SK-N-MC (cell line): ENCODE measurements at regions not wholly inside any gene's neighbourhood (a gene's known extent, or its start where the extent isn't known, plus 50 kb on each side); places are given as distances from the start of the nearest gene placed in this dataset.

Experiments
- DNase-seq: peaks from one replicate; pipeline ENCODE4 v3.0.0-alpha.2; 2011; ENCODE audit warnings: low read depth, low spot score
- H3K27ac ChIP-seq: fragments of 200-600 bp; sonication (generic); 2 replicates; pipeline ENCODE4 v1.5.1; 2016; ENCODE audit warnings: mixed run types
- H3K36me3 ChIP-seq: fragments of 200-600 bp; sonication (generic); 2 replicates; pipeline ENCODE4 v1.6.1; 2017; ENCODE audit warnings: antibody characterized with exemption, low read length, mixed read lengths; ENCODE audit not compliant: insufficient read depth
- H3K4me3 ChIP-seq: fragments of 200-600 bp; sonication (generic); 2 replicates; pipeline ENCODE4 v1.5.1; 2016
- H3K9ac ChIP-seq: fragments of 200-600 bp; sonication (generic); 2 replicates; pipeline ENCODE4 v1.8.0; 2017; ENCODE audit warnings: mixed run types, mixed read lengths; ENCODE audit not compliant: insufficient read length
- H3K9me3 ChIP-seq: fragments of 200-600 bp; sonication (generic); 2 replicates; pipeline ENCODE4 v1.6.1; 2017; ENCODE audit warnings: low read depth, mild to moderate bottlenecking, antibody characterized with exemption, low read length, moderate library complexity, mixed read lengths
- EZH2 ChIP-seq: fragments of 200-600 bp; sonication (generic); IDR thresholded peaks from one replicate; pipeline ENCODE4 v1.6.1; 2017; ENCODE audit warnings: antibody characterized with exemption
- FOXP2 ChIP-seq: optimal IDR thresholded peaks from 2 replicates; pipeline ENCODE3; 2011; ENCODE audit warnings: mild to moderate bottlenecking, moderate library complexity; ENCODE audit not compliant: insufficient read depth; ENCODE audit errors: extremely low read length, control extremely low read depth
- POLR2AphosphoS5 ChIP-seq: IDR thresholded peaks from 2 replicates; pipeline ENCODE4 v1.6.1; 2012; ENCODE audit warnings: mild to moderate bottlenecking, low read depth, low read length, borderline replicate concordance

GRCh38 chr14:26180221-26180620 is 417.6 kb downstream of the NOVA1 start:
- Histone ChIP-seq H3K4me3 (no peak overlapping the region), H3K36me3 (no peaks in the 10 kb centered on the region), H3K9me3 (no peaks in the 10 kb centered on the region), H3K27ac (no peak overlapping the region), H3K9ac (no peak overlapping the region)
- TF ChIP-seq POLR2AphosphoS5 (no peak), EZH2 (no peak), FOXP2 (no peak)
- DNase-seq: no peak

- TF ChIP-seq EZH2 (no peak), POLR2AphosphoS5 (no peak)
- no peaks in the 10 kb centered on the region for H3K36me3 ChIP-seq
- DNase-seq: no peak
- H3K9me3 ChIP-seq: no peaks in the 10 kb centered on the region
- no peak overlapping the region for H3K27ac ChIP-seq
- H3K9ac ChIP-seq: no peak overlapping the region
- H3K4me3 ChIP-seq: no peak overlapping the region
These were observed 422.2 kb downstream of the NOVA1 start for GRCh38 chr14:26175658-26176057.

GRCh38 chr14:26174395-26174794 is 423.4 kb downstream of the NOVA1 start:
- Histone ChIP-seq H3K9ac (no peak overlapping the region), H3K36me3 (no peaks in the 10 kb centered on the region), H3K27ac (no peak overlapping the region), H3K4me3 (no peak overlapping the region), H3K9me3 (no peaks in the 10 kb centered on the region)
- no peak for DNase-seq
- TF ChIP-seq EZH2 (no peak), POLR2AphosphoS5 (no peak), FOXP2 (no peak)

- Histone ChIP-seq H3K27ac (no peak overlapping the region), H3K4me3 (no peak overlapping the region), H3K9ac (no peak overlapping the region), H3K36me3 (no peaks in the 10 kb centered on the region), H3K9me3 (no peaks in the 10 kb centered on the region)
- TF ChIP-seq POLR2AphosphoS5: no peak
- no peak for TF ChIP-seq EZH2
- no peak for TF ChIP-seq FOXP2
- DNase-seq: no peak
These were observed 424.2 kb downstream of the NOVA1 start for GRCh38 chr14:26173581-26174110.

GRCh38 chr14:26172396-26172795 is 425.4 kb downstream of the NOVA1 start:
- Histone ChIP-seq H3K4me3 (no peak overlapping the region), H3K36me3 (no peaks in the 10 kb centered on the region), H3K9me3 (no peaks in the 10 kb centered on the region), H3K9ac (no peak overlapping the region), H3K27ac (no peak overlapping the region)
- no peak for TF ChIP-seq POLR2AphosphoS5
- TF ChIP-seq EZH2: no peak
- TF ChIP-seq FOXP2: no peak
- DNase-seq: no peak

- no peak for TF ChIP-seq POLR2AphosphoS5
- TF ChIP-seq EZH2: no peak
- no peak for TF ChIP-seq FOXP2
- no peak overlapping the region for H3K9ac ChIP-seq
- H3K4me3 ChIP-seq: no peak overlapping the region
- DNase-seq: no peak
- no peaks in the 10 kb centered on the region for H3K36me3 ChIP-seq
- H3K27ac ChIP-seq: no peak overlapping the region
- H3K9me3 ChIP-seq: no peaks in the 10 kb centered on the region
These were observed 426.9 kb downstream of the NOVA1 start for GRCh38 chr14:26170885-26171284.

GRCh38 chr14:26163761-26164160 is 434.1 kb downstream of the NOVA1 start:
- no peaks in the 10 kb centered on the region for H3K9me3 ChIP-seq
- no peak for TF ChIP-seq POLR2AphosphoS5
- TF ChIP-seq EZH2: no peak
- no peak for TF ChIP-seq FOXP2
- no peak for DNase-seq

GRCh38 chr14:26157517-26157916 is 440.3 kb downstream of the NOVA1 start:
- H3K9me3 ChIP-seq: no peaks in the 10 kb centered on the region
- TF ChIP-seq EZH2 (no peak), POLR2AphosphoS5 (no peak), FOXP2 (no peak)
- no peak overlapping the region for H3K4me3 ChIP-seq
- no peak overlapping the region for H3K27ac ChIP-seq
- no peak for DNase-seq
- no peak overlapping the region for H3K9ac ChIP-seq
- H3K36me3 ChIP-seq: no peaks in the 10 kb centered on the region

More at GRCh38 chr14:26163761-26164160, 434.1 kb downstream of the NOVA1 start:
- H3K4me3 ChIP-seq: no peak overlapping the region
- H3K36me3 ChIP-seq: no peaks in the 10 kb centered on the region
- H3K9ac ChIP-seq: no peak overlapping the region
- no peak overlapping the region for H3K27ac ChIP-seq

- Histone ChIP-seq H3K9me3 (no peaks in the 10 kb centered on the region), H3K27ac (no peak overlapping the region), H3K4me3 (no peak overlapping the region), H3K36me3 (no peaks in the 10 kb centered on the region), H3K9ac (no peak overlapping the region)
- no peak for DNase-seq
- TF ChIP-seq FOXP2 (no peak), POLR2AphosphoS5 (no peak), EZH2 (no peak)
These were observed 454.8 kb downstream of the NOVA1 start for GRCh38 chr14:26143057-26143456.
